Suprapubic skin (tissue), 4 donors: ENCODE measurements at regions not wholly inside any gene's neighbourhood (a gene's known extent, or its start where the extent isn't known, plus 50 kb on each side); places are given as distances from the start of the nearest gene placed in this dataset.

Experiments
- DNase-seq, 2 donors: peaks; one replicate each; pipeline ENCODE4 v3.0.0-alpha.2; 2019; ENCODE audit warnings: low spot score in 2 of 2
- H3K27ac ChIP-seq: fragments of 200-600 bp; sonication (generic); one replicate; pipeline ENCODE4 v1.5.1; 2019
- H3K27me3 ChIP-seq: fragments of 200-600 bp; sonication (generic); one replicate; pipeline ENCODE4 v1.5.1; 2019
- H3K36me3 ChIP-seq: fragments of 200-600 bp; sonication (generic); one replicate; pipeline ENCODE4 v1.5.1; 2019
- H3K4me1 ChIP-seq: fragments of 200-600 bp; sonication (generic); one replicate; pipeline ENCODE4 v1.5.1; 2019
- H3K4me3 ChIP-seq: fragments of 200-600 bp; sonication (generic); one replicate; pipeline ENCODE4 v1.5.1; 2019; ENCODE audit warnings: mild to moderate bottlenecking
- H3K9me3 ChIP-seq: fragments of 200-600 bp; sonication (generic); one replicate; pipeline ENCODE4 v1.5.1; 2019
- EP300 ChIP-seq: sonication (generic); formaldehyde crosslinking; IDR thresholded peaks from one replicate; pipeline ENCODE4 v1.6.1; 2017; ENCODE audit warnings: antibody characterized with exemption
- POLR2A ChIP-seq, 2 donors: fragments of 450-650 bp; IDR thresholded peaks; one replicate each; pipeline ENCODE4 v1.6.1; 2017; ENCODE audit warnings: antibody characterized with exemption in 2 of 2, mild to moderate bottlenecking in 2 of 2, moderate library complexity in 2 of 2
- POLR2AphosphoS5 ChIP-seq, 3 donors: sonication (generic); formaldehyde crosslinking; IDR thresholded peaks; one replicate each; pipeline ENCODE4 v1.6.1; 2017; ENCODE audit warnings: antibody characterized with exemption in 3 of 3
- WGBS: methylation state at CpG from one replicate; pipeline ENCODE4 v1.1.5; 2018; 5-methylcytosine and 5-hydroxymethylcytosine counted together
- TF ChIP-seq, protein P1 (sequence below), 2 donors: fragments of 200-600 bp in 1 of 2; fragments of 450-650 bp in 1 of 2; sonication (generic) in 1 of 2; IDR thresholded peaks; one replicate each; pipeline ENCODE4 v1.5.1; 2016 to 2019; ENCODE audit warnings: antibody characterized with exemption in 2 of 2, mild to moderate bottlenecking in 1 of 2, moderate library complexity in 1 of 2

- Histone ChIP-seq H3K4me3 (no peak overlapping the region), H3K4me1 (no peaks in the 10 kb centered on the region), H3K9me3 (no peaks in the 10 kb centered on the region), H3K27ac (no peak overlapping the region), H3K36me3 (no peaks in the 10 kb centered on the region), H3K27me3 (no peaks in the 10 kb centered on the region)
- no peak for TF ChIP-seq POLR2AphosphoS5 (IDR thresholded peaks at IDR 0.05)
- TF ChIP-seq EP300: no peak
- TF ChIP-seq POLR2A (IDR thresholded peaks at IDR 0.05): no peak
- TF ChIP-seq, protein P1, sequence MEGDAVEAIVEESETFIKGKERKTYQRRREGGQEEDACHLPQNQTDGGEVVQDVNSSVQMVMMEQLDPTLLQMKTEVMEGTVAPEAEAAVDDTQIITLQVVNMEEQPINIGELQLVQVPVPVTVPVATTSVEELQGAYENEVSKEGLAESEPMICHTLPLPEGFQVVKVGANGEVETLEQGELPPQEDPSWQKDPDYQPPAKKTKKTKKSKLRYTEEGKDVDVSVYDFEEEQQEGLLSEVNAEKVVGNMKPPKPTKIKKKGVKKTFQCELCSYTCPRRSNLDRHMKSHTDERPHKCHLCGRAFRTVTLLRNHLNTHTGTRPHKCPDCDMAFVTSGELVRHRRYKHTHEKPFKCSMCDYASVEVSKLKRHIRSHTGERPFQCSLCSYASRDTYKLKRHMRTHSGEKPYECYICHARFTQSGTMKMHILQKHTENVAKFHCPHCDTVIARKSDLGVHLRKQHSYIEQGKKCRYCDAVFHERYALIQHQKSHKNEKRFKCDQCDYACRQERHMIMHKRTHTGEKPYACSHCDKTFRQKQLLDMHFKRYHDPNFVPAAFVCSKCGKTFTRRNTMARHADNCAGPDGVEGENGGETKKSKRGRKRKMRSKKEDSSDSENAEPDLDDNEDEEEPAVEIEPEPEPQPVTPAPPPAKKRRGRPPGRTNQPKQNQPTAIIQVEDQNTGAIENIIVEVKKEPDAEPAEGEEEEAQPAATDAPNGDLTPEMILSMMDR (IDR thresholded peaks at IDR 0.05): no peak
- no peak for DNase-seq
Measured at GRCh38 chr2:204441316-204441715, 104.0 kb upstream of the PARD3B start.

DNA sequence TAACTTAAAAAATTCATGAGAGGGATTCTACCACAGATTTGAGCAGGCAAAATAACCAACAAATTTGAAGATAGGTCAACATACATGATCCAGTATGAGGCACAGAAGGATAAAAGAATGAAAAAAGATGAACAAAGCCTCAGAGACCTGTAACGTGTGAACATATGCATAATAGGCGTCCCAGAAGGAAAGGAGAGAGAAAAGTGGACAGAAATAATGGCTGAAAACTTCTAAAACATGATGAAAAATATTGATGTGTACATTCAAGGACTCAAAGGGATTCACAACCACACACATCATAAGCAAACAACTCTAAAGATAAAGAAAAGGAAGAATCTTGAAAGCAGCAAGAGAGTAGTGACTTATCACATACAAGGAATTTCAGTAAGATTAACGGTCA is 100.1 kb upstream of the PARD3B start:
- no peak for TF ChIP-seq POLR2A (IDR thresholded peaks at IDR 0.05)
- TF ChIP-seq, protein P1 (IDR thresholded peaks at IDR 0.05): no peak
- TF ChIP-seq POLR2AphosphoS5 (IDR thresholded peaks at IDR 0.05): no peak
- no peak for TF ChIP-seq EP300
- H3K9me3 ChIP-seq: no peaks in the 10 kb centered on the region
- no peak overlapping the region for H3K27ac ChIP-seq
- H3K36me3 ChIP-seq: no peaks in the 10 kb centered on the region
- no peak for DNase-seq
- H3K4me3 ChIP-seq: no peak overlapping the region
- no peaks in the 10 kb centered on the region for H3K27me3 ChIP-seq
- no peaks in the 10 kb centered on the region for H3K4me1 ChIP-seq
- WGBS: 90% methylated on average over 3 of the region's 3 CpGs

GRCh38 chr2:204447722-204448121 is 97.6 kb upstream of the PARD3B start:
- TF ChIP-seq POLR2A (IDR thresholded peaks at IDR 0.05): no peak
- no peak for TF ChIP-seq EP300
- no peak for TF ChIP-seq POLR2AphosphoS5 (IDR thresholded peaks at IDR 0.05)
- TF ChIP-seq, protein P1 (IDR thresholded peaks at IDR 0.05): no peak

GRCh38 chr2:204449977-204450376 is 95.3 kb upstream of the PARD3B start:
- TF ChIP-seq EP300 (no peak), POLR2AphosphoS5 (IDR thresholded peaks at IDR 0.05) (no peak), POLR2A (IDR thresholded peaks at IDR 0.05) (no peak)
- TF ChIP-seq, protein P1 (IDR thresholded peaks at IDR 0.05): no peak
- Histone ChIP-seq H3K4me1 (peaks cover 12% of the 10 kb centered on the region), H3K27me3 (no peaks in the 10 kb centered on the region), H3K27ac (no peak overlapping the region), H3K4me3 (no peak overlapping the region), H3K36me3 (no peaks in the 10 kb centered on the region), H3K9me3 (no peaks in the 10 kb centered on the region)
- DNase-seq: no peak
- WGBS: 86% methylated on average over 3 of the region's 3 CpGs

More at GRCh38 chr2:204447722-204448121, 97.6 kb upstream of the PARD3B start:
- 96% methylated on average over 2 of the region's 2 CpGs for whole genome bisulfite sequencing
- no peak for DNase-seq
- Histone ChIP-seq H3K27ac (no peak overlapping the region), H3K4me1 (no peaks in the 10 kb centered on the region), H3K27me3 (no peaks in the 10 kb centered on the region), H3K4me3 (no peak overlapping the region), H3K36me3 (no peaks in the 10 kb centered on the region), H3K9me3 (no peaks in the 10 kb centered on the region)

- peaks cover 12% of the 10 kb centered on the region for H3K4me1 ChIP-seq
- no peaks in the 10 kb centered on the region for H3K36me3 ChIP-seq
- peak overlapping the region; percentile 53 for H3K27ac ChIP-seq
- 75% methylated on average over 2 of the region's 2 CpGs for WGBS
- DNase-seq: no peak
- H3K4me3 ChIP-seq: no peak overlapping the region
- TF ChIP-seq EP300: no peak
- no peak for TF ChIP-seq POLR2AphosphoS5 (IDR thresholded peaks at IDR 0.05)
- TF ChIP-seq, protein P1 (IDR thresholded peaks at IDR 0.05): no peak
- no peak for TF ChIP-seq POLR2A (IDR thresholded peaks at IDR 0.05)
- no peaks in the 10 kb centered on the region for H3K27me3 ChIP-seq
- H3K9me3 ChIP-seq: no peaks in the 10 kb centered on the region
Measured at GRCh38 chr2:204451766-204452165, 93.5 kb upstream of the PARD3B start.
